ENCODE measurements at regions not wholly inside any gene's neighbourhood (a gene's known extent, or its start where the extent isn't known, plus 50 kb on each side); places are given as distances from the start of the nearest gene placed in this dataset.

DNA sequence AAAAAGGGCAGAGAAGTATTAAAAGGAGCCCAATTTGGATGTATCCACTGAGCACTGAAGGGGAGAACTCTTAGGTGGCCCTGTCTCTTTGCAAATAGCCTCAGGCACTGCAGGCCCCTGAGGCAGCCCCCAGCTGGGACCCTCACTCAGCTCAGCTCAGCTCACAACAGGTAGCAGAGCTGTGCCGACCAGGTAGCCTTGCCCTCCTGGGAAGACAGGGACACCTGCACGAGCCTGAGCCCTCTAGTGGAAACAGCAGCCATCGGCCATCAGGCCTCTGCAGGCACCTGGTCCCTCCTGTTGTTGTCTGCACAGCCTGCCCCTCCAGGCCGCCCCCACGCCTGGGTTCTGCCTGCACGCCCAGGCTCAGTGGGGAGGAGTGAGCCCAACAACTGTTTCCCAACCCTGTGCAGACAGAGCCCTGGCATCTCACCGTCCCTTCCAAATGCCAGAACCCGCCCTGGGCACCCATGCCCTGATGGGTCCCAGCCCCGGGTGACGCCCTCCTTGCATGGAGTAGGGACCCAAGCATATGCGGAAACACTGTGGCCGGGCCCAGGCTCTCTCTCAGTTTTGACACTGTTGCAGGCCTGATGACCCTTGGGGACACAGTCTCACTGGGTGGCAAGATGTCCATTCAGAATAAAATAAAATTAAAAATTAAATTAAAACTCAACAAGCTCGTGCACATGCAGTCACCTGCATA, 60.0 kb upstream of the AJAP1 start:
- BruUV-seq (replicated peaks) = no TSS peak
- Histone ChIP-seq H4K20me1 (replicated peaks; ENCODE audit: control insufficient read depth, extremely low read depth, insufficient read depth, low read length) (no peaks in the 10 kb centered on the region), H3K36me3 (ENCODE audit: control insufficient read depth in 2 of 2, extremely low read depth in 1 of 2, insufficient read depth in 2 of 2, low read length in 2 of 2) (no peaks in the 10 kb centered on the region), H3K4me3 (replicated peaks in 1 of 3; ENCODE audit: insufficient read depth in 1 of 3, low read depth in 1 of 3, low read length in 3 of 3) (no peak overlapping the region), H3K27ac (ENCODE audit: insufficient read depth, low read depth, low read length) (no peak overlapping the region), H3K9me3 (replicated peaks; ENCODE audit: control insufficient read depth, insufficient read depth, low read length) (peaks cover 5% of the 10 kb centered on the region), H3K4me1 (ENCODE audit: control insufficient read depth, extremely low read depth, insufficient read depth, low read length) (no peaks in the 10 kb centered on the region), H3K27me3 (ENCODE audit: control insufficient read depth in 2 of 2, insufficient read depth in 2 of 2, low read length in 2 of 2) (no peaks in the 10 kb centered on the region), H3K79me2 (ENCODE audit: control insufficient read depth, insufficient read depth, low read length) (no peaks in the 10 kb centered on the region), H3K4me2 (ENCODE audit: insufficient read depth, low read length) (no peak overlapping the region), H3K9me1 (replicated peaks; ENCODE audit: control insufficient read depth, extremely low read depth, insufficient read depth, low read length) (no peaks in the 10 kb centered on the region), H3K9ac (replicated peaks; ENCODE audit: extremely low read depth, insufficient read depth, low read length) (no peak overlapping the region), H2AFZ (ENCODE audit: low read depth, low read length) (no peak overlapping the region)
- dilution Hi-C loops (cut with MboI; ENCODE audit: extremely low pct_ligation_motif_present, low sequenced_read_pairs) (no loop called here), intact Hi-C loops (cut with micrococcal nuclease) (no loop called here)
- DNase-seq (ENCODE audit: low read depth, low spot score) (no peak), FAIRE-seq (no peak)
- TF ChIP-seq MYC (IDR thresholded peaks at IDR 0.05; ENCODE audit: low read depth, low read length) (no peak), FOS (IDR thresholded peaks at IDR 0.05; ENCODE audit: borderline replicate concordance, insufficient read depth, low read length) (no peak), POLR2AphosphoS5 (IDR thresholded peaks at IDR 0.05; ENCODE audit: insufficient read depth, low read depth, low read length) (no peak), POLR2A (IDR thresholded peaks at IDR 0.05; ENCODE audit: low read depth, low read length) (no peak), EZH2 (IDR thresholded peaks at IDR 0.05; ENCODE audit: borderline replicate concordance, low read depth, low read length, severe bottlenecking) (no peak), JUN (IDR thresholded peaks at IDR 0.05; ENCODE audit: borderline replicate concordance, insufficient read depth, insufficient read length, low read depth) (no peak), GATA2 (IDR thresholded peaks at IDR 0.05; ENCODE audit: insufficient read depth, insufficient read length, low read depth, low read length) (no peak)
- TF ChIP-seq, protein P1, sequence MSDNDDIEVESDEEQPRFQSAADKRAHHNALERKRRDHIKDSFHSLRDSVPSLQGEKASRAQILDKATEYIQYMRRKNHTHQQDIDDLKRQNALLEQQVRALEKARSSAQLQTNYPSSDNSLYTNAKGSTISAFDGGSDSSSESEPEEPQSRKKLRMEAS (IDR thresholded peaks at IDR 0.05; ENCODE audit: insufficient read depth, insufficient read length) = no peak
- TF ChIP-seq, protein P2, sequence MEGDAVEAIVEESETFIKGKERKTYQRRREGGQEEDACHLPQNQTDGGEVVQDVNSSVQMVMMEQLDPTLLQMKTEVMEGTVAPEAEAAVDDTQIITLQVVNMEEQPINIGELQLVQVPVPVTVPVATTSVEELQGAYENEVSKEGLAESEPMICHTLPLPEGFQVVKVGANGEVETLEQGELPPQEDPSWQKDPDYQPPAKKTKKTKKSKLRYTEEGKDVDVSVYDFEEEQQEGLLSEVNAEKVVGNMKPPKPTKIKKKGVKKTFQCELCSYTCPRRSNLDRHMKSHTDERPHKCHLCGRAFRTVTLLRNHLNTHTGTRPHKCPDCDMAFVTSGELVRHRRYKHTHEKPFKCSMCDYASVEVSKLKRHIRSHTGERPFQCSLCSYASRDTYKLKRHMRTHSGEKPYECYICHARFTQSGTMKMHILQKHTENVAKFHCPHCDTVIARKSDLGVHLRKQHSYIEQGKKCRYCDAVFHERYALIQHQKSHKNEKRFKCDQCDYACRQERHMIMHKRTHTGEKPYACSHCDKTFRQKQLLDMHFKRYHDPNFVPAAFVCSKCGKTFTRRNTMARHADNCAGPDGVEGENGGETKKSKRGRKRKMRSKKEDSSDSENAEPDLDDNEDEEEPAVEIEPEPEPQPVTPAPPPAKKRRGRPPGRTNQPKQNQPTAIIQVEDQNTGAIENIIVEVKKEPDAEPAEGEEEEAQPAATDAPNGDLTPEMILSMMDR (IDR thresholded peaks at IDR 0.05; ENCODE audit: extremely low read depth in 1 of 2, insufficient read depth in 1 of 2, low read depth in 1 of 2, low read length in 2 of 2) = no peak
- CTCF ChIA-PET = no interaction called here
- POLR2A ChIA-PET = no interaction called here
